ENCODE measurements at regions not wholly inside any gene's neighbourhood (a gene's known extent, or its start where the extent isn't known, plus 50 kb on each side); places are given as distances from the start of the nearest gene placed in this dataset.

- DNase-seq: no peak
Measured at GRCh38 chr5:18270635-18271338, 636.5 kb downstream of the TAF11L14 start.

GRCh38 chr5:18276939-18277338 is 642.7 kb downstream of the TAF11L14 start:
- no peak for DNase-seq

GRCh38 chr5:18281947-18282581 is 647.8 kb downstream of the TAF11L14 start:
- peak; percentile 31 for DNase-seq

- no peak for DNase-seq
Measured at GRCh38 chr5:18285257-18285656, 651.0 kb downstream of the TAF11L14 start.

- DNase-seq: no peak
Measured at GRCh38 chr5:18292146-18292545, 657.9 kb downstream of the TAF11L14 start.

DNA sequence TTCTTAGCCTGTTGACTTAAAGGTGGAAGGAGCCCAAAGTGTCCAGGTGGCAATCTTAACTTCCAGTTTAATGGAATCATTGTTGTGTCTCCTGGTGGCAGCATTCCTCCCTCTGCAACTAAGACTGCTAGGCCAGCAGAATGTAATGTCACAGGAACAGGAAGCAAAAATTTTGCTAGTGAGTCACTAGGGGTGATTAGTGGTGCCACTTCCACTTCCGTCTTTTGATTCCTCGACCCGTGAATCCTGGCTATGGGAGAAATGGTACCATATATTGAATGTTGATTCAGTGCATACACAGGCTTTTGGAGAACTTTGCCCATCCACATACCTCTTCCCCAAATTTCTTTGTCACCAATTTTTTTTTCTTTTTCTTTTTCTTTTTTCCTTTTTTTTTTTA is 661.4 kb downstream of the TAF11L14 start:
- DNase-seq: peak; percentile 69

GRCh38 chr5:18299166-18299565 is 664.9 kb downstream of the TAF11L14 start:
- peak; percentile 25 for DNase-seq

- DNase-seq: peak; percentile 39
Measured at GRCh38 chr5:18305288-18305924, 671.1 kb downstream of the TAF11L14 start.

GRCh38 chr5:18311266-18311665 is 677.0 kb downstream of the TAF11L14 start:
- DNase-seq: peak; percentile 35

DNA sequence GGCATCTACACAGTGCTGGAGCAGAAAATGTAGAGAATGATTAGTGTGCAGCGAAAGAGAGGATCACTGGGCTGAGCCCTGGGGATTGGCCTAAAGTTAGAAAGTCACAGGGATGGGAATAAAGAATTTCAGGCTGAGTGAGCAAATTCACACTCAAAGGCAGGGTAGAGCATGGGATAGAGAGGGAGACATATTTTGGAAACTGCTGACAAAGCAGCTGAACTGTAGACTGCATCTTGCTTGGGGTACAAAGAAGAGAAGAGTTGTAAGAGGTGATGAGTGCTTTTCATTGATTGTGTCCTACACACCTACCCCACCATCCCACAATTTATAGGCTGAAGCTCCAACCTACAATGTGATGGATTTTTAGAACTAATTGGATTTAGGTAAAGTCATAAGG is 677.8 kb downstream of the TAF11L14 start:
- DNase-seq: no peak

DNA sequence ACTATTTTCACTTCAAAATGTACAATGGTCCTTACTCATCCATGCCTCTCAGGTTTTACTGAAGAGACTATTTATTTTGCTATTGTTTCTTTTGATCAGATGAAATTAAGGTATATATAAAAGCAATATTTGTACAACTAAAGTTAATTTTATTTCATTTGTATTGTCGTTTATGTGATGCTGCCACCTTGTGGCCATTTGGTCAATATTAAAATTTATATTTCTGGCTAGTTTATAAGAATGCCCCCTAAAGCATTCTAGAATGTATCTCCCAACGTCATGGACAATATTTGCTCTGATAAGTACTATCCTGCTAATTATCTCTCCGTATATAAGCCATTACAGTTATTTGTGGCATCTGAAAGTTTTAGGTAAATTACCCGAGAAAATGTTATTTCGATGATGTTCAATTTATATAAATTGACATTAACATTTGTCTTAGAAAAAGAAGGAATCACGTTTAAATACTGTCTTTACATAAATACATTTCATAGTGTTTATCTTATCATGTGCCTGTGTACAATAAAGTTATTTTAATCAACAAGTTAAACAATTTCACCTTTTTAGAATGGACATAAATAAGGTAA is 680.0 kb downstream of the TAF11L14 start:
- DNase-seq: peak; percentile 40

- no peak for DNase-seq
Measured at GRCh38 chr5:18321262-18321942, 687.1 kb downstream of the TAF11L14 start.

GRCh38 chr5:18323891-18324290 is 689.6 kb downstream of the TAF11L14 start:
- no peak for DNase-seq

DNA sequence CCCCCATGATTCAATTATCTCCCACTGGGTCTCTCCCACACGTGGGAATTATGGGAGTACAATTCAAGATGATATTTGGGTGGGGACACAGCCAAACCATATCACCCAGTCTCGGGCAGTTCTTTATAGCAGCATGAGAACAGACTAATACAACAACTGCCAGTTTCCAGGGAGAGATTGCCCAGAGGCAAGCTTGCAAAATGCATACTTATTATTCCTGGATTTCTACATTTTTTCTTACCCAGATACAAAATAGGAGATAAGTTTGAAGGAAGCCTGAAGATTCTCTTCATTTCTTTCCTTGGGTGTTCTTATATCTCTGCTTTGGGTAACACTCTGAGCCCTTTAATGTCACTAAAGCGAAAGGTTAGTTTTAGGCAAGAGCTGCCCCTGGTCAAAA is 691.2 kb downstream of the TAF11L14 start:
- DNase-seq: no peak

GRCh38 chr5:18329328-18329727 is 695.1 kb downstream of the TAF11L14 start:
- no peak for DNase-seq

GRCh38 chr5:18333841-18334240 is 699.6 kb downstream of the TAF11L14 start:
- DNase-seq: no peak

- no peak for DNase-seq
Measured at GRCh38 chr5:18334949-18335348, 700.7 kb downstream of the TAF11L14 start.

GRCh38 chr5:18354828-18355227 is 720.6 kb downstream of the TAF11L14 start:
- DNase-seq: no peak

DNA sequence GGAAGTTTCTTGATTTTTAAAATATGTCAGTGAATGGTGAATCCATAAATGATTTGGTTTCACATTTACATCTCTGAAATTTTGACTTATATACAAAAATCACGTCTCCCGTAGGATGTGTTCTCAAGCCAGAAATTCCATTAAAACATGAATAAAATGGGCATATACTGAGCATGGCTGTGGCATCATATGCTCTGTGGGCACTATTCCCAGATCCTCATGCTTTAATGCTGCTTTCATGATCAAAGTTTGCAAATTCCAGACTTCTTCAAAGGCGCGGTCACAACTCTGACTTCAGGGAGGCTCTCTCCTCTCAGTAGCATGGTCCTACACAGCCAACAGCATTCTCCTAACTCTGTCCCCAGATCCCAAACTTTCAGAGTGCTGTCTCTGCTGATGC is 723.2 kb downstream of the TAF11L14 start:
- DNase-seq: no peak

DNA sequence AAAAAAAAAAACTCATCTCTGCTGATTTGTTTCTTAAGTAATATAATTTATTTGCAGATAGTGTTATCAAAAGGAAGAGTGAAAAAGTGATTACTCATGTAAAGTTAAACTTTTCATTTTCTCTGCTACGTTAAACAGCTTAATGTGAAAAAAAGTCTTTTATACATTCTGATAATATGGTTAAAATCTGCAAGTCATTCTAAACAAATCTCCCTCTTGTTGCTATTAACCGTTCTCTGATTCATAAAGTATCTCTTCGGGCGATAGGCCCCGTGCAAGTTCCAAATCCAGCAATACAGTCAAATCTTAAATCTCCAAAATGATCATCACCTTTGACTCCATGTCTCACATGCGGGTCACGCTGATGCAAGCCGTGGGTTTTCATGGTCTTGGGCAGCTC is 732.0 kb downstream of the TAF11L14 start:
- DNase-seq: no peak

- DNase-seq: no peak
Measured at GRCh38 chr5:18370531-18370930, 736.3 kb downstream of the TAF11L14 start.

DNA sequence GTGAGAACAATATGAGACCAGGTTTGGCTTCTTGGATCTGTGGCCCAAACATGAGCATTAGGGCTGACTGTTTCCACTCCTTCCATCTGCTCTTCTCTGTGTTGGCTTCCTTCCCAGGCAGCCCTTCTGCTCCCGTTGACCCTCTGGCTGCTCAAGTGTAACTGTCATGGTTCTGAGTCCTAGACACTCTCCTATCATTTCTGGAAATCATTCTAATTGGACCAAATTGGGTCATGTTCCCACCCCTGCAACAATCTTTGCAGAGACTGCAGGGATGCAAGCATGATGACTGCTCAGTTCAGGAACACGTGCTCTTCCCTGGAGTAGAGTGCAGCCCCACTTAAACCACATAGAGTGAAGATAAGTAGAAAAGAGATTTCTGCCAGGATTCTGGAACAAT is 741.4 kb downstream of the TAF11L14 start:
- DNase-seq: no peak

DNA sequence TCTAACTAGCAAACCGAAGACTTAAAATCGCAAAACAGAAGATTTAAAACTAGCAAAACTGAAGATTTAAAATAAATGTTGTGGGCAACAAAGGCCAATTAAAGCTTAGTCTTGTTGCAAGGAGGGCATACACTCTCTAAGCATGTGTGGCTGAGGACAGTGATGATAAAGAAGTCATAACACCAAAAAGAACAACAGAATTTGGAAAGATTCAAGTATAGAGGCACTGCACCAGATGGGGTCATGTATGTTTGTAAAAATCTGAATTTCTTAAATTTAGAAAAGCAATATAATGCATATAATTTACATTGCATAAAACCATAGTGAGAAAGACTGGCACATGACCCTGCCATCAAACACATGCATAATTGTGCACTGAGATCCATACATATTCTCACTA is 743.8 kb downstream of the TAF11L14 start:
- no peak for DNase-seq

Measured in inflammatory macrophage treated with lipopolysaccharide for 4 hours (primary cell).